NCI-H446 (cell line): ENCODE measurements at regions not wholly inside any gene's neighbourhood (a gene's known extent, or its start where the extent isn't known, plus 50 kb on each side); places are given as distances from the start of the nearest gene placed in this dataset.
A peak's percentile ranks its signal among the peaks of the same experiment; 100 is the strongest.

Experiments
- DNase-seq, 2 experiments: peaks; one replicate each; lab custom pipeline; 2025; lab: John Stamatoyannopoulos, UW

DNA sequence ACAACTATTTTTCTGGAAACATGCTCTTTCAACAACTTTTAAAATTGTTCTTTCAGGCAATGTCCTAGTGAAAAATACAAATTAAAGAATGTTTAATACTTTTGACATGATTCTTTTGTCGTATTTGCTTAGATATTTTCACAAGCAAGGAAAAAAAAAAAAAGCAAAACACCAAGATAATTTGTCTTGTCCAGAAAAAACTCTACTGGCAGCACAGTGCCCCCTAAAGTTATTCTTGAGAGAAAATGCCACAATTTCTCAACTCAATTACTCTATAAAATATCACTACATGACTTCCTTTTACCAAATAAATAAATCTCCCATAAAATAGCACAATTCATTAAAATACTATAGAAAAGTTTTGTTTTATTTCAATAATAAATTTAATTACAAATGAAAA, 652.5 kb upstream of the EPHA7 start:
- DNase-seq = peak in 1 of 2 experiments; percentile 28

DNA sequence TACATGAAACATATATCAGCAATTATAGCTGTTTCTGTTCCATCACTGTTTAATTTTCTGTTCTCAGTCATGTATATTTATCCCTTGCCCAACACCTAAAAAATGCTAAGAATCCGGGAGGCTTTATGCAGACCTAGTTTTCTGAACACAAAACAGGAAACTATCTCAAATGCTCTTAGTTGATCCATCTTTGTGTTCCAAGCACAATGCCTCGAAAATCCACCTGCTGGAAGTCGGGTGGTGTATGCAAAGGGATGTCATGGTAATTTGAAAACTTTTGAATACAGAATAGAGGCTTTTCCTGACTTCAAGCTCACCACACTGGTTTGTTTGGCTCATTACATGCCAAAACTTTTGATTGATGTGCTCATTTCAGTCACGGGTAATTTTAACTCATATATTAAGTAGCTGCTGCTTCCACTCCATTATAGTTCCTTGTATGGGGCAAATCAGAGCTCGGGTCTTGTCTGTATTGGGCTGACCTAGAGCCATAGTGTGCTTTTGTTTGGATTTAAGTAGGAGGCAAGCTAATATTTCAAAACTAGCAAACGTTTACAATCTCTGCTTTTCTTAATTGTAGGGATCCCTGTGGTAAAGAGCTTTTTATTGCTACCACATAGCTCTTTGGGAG, 646.5 kb upstream of the EPHA7 start:
- no peak for DNase-seq

DNA sequence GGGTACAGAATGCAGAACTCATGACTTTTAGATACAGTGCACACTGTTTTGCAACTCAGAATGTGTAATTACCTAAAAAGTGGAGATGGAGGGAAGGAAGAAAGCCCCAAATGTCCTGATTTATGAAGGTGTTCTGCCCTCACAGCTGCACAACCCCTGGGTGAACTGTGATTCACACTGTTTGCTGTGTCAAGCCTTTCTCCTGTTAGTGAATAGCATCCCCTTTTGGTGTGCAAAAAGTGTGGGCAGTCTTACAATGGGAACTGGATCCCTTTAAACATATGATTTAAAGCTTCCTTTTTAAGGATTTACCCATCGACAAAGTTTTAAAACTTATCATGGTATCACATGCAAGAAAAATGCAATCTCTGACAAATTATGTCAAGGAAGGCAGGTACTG, 633.4 kb upstream of the EPHA7 start:
- DNase-seq = no peak

DNA sequence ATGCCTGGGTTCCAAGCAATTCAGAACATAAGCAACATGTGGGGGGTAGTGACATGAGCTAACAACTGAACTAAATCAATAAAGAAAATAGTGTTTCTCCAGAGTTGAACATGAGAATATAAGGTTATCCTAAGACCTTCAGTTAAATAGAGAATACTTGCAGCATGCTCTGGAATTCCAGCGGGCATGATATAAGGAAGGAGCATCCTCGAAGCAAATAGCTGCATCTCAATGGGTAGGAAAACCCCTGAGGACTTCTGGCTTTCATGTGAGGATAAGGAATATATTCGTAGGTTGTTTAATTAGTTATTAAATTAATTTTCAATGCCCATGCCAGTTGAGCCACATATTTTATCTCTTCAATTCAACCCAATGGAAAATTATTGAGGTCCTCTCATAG, 631.2 kb upstream of the EPHA7 start:
- no peak for DNase-seq

DNA sequence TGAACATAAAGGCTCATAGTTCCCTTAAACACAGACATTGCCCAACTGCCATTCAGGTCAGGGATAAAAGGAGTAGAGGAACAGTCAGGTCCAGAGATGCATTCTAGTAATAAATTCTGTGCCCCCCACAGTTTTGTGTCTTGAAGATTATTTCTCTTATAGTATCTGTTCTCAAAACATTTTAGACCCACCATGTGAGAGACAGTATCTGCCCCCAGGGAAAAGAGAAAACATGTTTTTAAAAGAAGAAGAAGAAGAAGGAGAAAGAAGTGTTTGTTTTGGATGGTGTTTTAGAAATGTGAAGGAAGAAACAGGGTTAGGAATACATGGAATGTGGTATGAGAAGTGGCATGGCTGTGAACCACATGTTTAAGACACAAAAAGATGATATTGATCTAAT, 629.6 kb upstream of the EPHA7 start:
- no peak for DNase-seq

DNA sequence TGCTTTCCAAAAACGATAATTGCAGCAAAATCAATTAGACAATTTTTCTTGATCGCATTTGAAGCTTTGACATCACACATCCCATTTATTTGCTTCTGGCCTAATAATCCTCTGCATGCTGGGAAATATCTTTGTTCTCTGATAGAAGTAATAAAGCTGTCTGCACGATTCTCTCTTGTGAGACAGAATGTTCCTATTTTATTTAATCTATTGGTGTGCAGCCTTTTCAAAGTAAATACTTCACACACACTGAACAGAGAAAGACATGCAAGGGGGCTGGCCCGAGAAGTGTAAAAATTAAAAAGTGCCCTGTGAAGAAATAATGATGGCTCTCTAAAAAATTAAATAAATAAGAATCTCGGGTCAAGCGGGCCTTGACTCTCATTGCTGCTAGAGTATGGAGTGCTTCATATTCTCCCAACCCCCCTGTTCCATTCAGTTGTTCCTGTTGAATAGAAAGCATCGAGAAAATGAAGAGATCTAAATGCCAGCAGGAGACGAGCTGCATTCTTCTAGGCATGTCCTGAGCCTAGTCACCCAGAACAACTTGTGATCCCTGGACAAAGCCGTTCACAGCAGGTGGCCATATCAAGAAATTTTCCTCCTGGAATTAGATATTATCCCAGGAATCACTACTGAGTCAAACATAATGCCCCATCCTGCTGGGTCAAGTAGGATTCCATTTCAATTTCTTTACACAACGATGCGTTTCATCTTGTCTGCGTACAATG, 625.9 kb upstream of the EPHA7 start:
- no peak for DNase-seq

DNA sequence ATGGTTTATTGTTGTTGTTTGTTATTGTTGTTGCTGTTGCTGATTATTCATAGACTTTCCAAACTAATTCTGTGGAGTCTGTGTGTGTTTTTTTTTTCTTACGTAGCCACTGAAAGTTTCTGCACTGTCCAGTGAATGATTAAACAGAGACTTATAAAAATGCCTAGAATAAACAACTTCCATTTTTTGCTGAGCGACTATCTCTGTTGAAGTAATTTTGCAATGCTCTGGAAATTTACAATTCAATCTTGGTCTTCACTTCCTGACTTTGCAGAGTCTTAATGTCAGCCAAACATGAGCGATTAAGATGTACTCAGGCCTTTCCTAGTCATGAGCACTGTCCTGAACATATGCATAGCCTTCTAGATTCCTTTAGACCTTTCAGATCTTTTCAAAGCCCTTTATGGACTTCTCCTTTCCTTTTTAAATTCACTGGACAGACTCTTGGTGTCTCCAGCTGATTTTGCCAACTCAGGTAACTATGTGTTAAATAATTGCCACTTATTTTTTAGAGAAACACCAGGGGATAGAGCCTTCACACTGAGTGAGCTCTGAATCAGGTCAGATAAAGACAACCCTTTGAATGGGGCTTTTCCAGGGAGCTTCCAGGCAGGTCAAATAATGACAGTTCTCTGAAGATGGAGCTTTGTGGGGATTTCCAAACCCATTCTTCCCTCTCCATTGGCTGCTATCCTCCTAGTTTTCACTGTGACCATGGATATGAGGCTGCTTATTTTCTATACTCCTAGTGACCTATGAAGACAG, 622.8 kb upstream of the EPHA7 start:
- no peak for DNase-seq

DNA sequence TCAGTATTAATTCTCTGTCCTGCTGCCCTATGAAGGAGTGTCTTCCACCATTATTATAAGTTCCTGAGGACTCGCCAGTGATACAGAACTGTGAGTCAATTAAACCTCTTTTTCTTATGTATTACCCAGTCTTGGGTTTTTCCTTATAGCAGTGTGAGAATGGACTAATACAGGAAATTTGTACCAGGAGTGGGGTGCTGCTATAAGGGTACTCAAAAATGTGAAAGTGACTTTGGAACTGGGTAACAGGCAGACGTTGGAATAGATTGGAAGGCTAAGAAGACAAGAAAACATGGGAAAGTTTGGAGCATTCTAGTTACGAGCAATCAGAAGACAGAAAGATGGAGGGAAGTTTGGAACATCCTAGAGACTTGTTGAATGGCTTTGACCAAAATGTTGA, 616.7 kb upstream of the EPHA7 start:
- DNase-seq = no peak

DNA sequence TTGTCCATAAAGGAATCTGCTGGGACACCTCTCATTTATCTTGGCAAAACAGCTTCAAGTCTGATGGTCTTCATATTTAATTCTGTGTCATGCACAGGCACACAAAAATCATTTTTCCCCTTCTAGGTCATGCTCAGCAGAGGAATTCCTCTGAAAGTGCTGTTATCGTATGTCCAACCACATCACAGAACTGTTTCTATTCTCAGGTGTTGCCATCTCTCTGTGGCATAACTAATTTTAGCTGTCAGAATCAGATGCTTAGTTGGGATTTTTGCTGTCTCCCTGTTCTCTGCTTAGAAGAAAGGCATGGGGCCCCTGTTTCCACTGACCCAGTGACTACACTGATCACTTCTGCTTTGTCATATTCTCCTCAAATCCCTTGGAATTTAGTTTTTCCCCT, 608.0 kb upstream of the EPHA7 start:
- DNase-seq = no peak

DNA sequence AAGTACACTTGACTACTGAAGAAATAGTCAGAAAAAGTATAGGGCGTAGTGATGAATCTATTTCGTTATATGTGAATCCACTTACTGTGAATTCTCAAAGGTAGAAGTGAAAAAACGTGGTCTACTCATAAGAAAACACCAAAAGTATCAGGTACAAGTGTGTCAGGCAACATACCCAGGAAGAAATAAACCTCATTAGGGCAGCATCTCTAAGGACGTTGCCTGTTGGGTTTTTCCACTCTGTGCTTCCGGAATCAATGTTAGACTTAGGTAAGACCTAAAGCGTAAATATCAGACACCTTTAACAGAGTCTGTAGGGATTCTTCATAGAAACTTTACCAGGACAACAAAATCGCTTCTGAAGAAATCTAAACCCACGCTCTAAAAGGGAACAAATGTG, 607.2 kb upstream of the EPHA7 start:
- no peak for DNase-seq

DNA sequence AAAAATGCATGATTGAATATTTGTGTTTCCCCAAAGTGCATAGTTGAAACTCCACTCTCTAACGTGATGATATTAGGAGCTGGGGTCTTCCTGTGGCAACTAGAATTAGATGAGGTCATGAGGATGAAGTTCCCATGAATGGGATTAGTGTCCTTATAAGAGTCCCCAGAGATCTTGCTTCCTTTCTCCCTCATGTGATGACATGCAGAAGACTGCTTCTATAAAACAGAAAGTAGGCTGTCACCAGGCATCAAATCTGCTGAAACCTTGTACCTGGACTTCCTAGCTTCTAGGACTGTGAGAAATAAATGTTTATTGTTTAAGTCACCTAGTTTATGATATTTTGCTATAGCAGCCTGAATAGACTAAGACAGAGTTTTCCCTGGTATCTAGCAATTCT, 586.5 kb upstream of the EPHA7 start:
- DNase-seq = no peak

DNA sequence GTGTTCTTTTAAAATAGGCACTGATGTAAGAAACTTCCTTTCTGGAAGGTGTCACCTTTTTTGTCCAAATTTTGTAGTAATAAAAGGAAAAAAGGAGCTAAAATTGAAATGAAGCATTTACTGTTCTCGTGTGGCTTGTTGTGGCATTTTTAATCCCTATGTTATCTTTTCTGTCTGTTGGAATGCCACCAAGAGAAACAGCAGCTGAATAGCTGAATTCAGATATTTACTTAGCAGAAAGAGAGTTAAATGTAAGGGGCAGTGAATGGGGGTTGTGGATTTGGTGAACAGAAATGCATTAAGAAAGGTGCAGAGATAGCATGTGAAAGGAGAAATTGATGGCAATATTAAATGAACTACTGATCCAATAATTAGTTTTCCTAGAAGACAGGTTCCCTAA, 573.6 kb upstream of the EPHA7 start:
- DNase-seq = no peak

DNA sequence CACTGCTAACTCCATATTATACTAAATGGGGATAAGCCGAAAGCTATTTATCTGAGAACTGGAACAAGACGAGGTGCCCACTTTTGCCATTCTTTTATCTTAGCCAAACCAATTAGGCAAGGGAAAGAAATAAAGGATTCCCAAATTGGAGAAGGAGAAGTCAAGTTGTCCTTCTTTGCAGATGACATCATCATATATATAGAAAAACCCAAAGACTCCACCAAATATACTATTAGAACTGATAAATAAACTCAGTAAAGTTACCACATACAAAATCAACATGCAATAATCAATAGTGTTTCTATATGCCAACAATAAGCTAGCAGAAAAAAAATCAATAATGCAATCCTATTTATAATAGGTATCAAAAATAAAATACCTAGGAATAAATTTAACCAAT, 570.3 kb upstream of the EPHA7 start:
- no peak for DNase-seq

DNA sequence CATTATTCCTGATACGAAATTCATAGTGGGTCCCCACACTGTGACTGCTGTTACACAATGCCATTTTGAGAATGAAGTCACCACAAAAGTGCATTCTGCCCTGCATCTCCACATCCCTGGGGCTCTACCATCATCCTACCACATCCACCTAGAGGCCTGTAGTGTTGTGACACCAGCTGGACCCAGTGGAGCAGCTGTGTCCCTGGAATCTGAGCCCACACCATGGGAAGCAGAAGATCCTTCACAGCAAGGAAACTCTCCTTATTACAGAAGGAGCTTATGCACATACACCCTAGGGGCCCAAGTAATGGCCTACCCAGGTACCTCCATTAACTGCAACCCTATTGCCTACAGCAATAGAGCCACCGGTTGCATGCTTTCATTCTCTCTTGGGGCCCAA, 566.6 kb upstream of the EPHA7 start:
- DNase-seq = no peak

DNA sequence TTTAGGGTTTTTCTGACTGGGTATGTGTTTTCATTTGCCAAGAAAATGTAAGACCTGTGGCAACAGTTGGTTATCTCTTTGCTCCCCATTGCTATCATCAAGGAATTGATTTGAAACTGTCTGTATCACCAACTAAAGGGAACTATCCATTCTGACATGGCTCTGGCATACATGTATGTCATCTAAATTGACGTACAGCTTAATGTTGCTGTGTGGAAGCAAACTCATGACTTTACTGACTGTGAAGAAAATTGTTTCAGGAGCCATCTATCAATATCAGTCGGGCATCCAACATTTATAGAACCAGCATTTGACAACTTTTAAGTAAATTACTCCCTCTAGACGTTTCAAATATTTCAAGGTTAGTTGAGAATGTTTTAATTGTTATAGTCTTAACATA, 555.8 kb upstream of the EPHA7 start:
- DNase-seq = no peak

DNA sequence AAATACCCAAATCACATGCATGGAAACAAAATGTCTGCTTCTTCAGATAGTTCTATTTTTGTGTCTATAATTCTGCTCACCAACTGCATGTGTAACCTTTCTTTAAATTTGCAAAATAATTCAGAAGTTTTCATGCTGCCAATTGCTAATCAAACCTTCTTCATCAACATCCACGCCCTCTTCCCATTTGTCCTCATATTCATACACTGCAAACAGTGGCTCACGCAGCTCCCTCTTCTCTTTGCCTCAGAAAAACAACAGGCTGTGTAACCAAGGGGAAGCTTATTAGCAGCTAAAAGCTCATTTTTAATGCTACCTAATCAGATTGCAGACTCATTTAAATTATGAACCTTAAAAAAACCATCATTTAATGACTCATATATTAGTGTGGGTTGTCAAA, 555.0 kb upstream of the EPHA7 start:
- DNase-seq = no peak

DNA sequence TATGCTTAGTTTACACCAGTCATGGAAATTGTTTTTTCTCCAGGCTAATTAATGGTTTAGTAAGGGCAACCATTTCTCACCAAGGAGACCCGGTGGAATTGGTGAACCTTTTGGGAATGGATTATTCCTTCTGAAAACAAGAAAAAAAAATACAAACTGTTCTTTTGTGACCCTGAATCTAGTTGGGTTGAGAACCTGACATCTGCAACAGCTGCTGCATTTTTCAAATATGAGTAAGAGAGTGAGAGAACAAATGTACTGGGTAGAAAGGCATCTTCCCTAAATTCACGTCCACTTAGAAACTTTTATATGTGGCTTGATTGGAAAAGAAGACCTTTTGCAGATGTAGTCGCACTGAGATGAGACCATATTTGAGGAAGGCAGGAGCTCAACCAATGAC, 553.4 kb upstream of the EPHA7 start:
- DNase-seq = no peak

DNA sequence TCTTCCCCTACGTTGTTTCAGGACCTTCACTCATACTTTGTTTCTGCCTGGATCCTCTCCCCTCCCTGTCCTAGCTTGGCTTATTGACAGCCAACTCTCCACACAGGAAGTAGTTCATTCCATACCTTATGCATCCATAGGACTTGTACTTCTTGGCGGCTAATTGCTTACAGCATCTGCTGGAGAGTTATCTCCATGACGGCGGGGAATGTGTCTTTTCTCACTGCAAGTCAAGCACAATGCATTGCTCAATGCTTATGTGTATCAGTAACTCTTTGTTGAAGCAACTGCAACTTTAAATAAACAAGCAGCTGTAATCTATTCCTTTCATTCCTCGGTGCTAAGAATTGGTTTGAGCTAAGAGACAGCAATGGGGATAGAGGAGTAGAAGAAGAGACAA, 551.3 kb upstream of the EPHA7 start:
- DNase-seq = no peak

DNA sequence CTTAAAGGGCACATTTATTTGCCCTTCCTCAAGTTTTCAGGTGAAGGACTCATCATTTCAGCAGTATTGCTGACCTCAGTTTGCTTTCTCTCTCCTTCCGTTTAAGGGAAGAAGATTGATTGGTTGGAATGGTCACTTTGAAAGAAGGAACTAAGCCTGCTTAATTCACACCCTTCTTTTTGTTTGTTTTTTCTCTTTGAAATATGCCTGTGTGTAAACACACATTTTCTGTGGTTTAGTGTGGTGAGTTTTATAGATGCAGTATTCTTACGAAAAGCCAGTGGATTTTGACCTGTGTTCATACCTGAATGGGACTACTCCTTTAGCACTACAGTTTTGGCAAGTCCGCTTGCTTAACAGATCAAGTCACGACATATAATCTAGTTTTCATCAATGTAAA, 548.8 kb upstream of the EPHA7 start:
- DNase-seq = no peak

DNA sequence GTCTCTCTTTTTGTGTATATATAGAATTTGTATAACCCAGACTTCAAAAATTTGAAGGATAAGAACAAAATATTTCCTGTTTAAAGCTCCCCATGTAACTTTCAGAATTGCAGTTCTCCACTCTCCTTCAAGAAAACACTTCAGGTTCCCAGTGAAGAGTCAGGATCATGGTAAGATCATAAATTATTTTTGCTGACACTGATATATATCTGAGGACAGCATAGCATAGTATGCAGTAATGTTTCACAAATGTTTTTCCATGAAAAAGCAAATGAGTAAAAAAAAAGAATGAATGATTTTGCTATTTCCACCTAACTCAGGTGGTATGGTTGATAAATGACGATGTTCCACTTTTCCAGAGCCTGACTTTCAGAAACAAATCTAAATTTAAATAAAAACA, 545.6 kb upstream of the EPHA7 start:
- DNase-seq = no peak

DNA sequence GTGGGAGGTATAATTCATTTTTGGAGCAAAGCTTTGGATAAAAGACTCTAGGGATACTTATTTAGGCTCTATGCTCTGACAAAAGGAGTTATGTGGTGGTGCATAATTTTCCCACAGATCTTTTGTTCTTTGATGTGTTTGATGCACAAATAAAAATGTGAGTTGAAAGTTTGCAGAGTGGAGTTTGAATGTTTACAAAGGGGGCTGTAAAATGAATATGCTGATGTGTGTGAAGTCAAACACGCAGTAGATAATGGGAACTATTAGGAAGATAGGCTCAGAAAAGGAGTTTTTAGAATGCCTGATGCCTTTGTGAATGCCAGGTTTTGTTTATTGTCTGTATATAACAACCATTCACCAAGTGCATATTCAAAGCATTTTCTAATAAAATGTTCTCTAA, 545.0 kb upstream of the EPHA7 start:
- DNase-seq = no peak

DNA sequence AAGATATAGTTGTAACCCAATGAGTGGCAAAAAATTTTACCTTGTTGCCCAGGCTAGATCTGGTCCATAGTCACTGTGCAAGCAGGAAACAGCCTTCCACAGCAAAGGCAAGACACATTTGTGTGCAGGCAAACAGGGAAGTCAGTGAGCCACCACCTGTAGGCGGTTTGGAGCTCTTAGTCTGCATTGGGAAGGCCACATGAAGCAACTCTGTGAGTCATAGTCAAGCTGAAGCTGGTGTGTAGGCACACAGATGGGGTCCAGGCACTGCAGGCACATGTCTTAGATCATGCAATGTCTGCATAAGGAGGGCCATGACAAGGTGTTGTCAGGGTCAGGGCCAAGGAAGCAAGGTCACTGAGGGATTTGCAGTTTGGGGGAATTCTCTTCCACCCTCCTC, 543.2 kb upstream of the EPHA7 start:
- no peak for DNase-seq

DNA sequence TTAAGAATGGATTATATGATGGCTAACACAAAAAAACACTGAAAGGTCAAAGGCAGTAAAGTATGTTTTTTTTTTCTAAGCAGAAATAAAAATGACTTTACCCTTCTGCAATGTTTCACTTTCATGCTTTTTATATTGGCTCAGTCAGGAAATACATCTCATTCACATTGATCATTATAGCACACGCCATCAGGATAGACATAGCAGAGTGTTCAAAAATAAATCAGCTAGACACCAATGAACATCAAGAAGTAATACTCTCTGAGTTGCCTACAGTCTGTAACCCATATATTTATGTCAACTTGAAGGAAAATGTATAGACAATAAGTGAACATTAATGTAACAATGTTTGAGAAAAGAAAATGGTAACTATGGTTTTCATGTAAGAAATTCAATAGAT, 535.2 kb upstream of the EPHA7 start:
- no peak for DNase-seq

DNA sequence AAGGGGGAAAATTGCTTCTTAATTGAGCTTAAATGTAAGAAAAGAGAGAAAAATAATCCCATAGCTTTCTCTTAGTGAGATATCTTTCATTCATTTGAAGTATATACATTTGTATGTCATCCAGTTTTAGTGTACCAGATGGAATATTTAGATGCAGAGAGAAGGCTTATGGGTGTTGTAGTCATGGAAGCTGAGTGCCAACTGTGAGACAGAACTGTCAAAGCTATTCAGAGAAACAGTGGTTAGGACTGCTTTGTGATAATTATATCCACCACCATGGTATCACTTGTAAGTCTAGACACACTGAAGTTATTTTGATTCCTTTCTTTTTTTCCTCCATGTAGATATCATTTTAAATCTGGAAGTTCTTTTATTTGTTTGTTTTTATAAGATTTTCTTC, 524.3 kb upstream of the EPHA7 start:
- DNase-seq = no peak
